ENCODE measurements at regions not wholly inside any gene's neighbourhood (a gene's known extent, or its start where the extent isn't known, plus 50 kb on each side); places are given as distances from the start of the nearest gene placed in this dataset.
A peak's percentile ranks its signal among the peaks of the same experiment; 100 is the strongest.

DNA sequence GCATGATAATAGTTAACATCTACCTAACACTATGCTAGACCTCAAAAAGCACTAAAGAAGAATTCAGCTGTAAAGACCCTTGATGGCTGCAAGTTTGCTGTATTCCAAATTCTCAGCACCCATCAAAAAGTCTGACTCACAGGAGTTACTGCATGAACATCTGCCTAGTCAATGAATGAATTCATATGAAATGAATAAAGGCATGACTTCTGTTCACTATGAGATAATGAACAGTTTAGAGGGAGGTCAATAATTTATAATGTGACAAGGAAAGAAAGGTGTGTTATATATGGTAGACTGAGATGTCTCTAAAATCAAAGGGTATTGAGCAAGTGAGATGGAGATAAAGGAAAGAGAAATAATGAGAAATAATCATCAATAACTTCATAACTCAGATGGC, 508.2 kb upstream of the TGFBR2 start:
- Histone ChIP-seq H3K27me3 (no peaks in the 10 kb centered on the region), H3K36me3 (no peaks in the 10 kb centered on the region), H3K9me3 (peaks cover 0 to 2% (median 0%) of the 10 kb centered on the region in 4 donors), H3K4me1 (peaks cover 0 to 37% (median 24%) of the 10 kb centered on the region in 4 donors), H3K4me3 (no peak overlapping the region), H3K27ac (no peak overlapping the region)
- TF ChIP-seq POLR2AphosphoS5 (IDR thresholded peaks at IDR 0.05) (no peak), POLR2A (IDR thresholded peaks at IDR 0.05) (no peak), EP300 (IDR thresholded peaks at IDR 0.05) (no peak)
- TF ChIP-seq, protein P1, sequence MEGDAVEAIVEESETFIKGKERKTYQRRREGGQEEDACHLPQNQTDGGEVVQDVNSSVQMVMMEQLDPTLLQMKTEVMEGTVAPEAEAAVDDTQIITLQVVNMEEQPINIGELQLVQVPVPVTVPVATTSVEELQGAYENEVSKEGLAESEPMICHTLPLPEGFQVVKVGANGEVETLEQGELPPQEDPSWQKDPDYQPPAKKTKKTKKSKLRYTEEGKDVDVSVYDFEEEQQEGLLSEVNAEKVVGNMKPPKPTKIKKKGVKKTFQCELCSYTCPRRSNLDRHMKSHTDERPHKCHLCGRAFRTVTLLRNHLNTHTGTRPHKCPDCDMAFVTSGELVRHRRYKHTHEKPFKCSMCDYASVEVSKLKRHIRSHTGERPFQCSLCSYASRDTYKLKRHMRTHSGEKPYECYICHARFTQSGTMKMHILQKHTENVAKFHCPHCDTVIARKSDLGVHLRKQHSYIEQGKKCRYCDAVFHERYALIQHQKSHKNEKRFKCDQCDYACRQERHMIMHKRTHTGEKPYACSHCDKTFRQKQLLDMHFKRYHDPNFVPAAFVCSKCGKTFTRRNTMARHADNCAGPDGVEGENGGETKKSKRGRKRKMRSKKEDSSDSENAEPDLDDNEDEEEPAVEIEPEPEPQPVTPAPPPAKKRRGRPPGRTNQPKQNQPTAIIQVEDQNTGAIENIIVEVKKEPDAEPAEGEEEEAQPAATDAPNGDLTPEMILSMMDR (IDR thresholded peaks at IDR 0.05), result no peak
- DNase-seq, result no peak
- intact Hi-C loops (cut with DNase I), result no loop called here

DNA sequence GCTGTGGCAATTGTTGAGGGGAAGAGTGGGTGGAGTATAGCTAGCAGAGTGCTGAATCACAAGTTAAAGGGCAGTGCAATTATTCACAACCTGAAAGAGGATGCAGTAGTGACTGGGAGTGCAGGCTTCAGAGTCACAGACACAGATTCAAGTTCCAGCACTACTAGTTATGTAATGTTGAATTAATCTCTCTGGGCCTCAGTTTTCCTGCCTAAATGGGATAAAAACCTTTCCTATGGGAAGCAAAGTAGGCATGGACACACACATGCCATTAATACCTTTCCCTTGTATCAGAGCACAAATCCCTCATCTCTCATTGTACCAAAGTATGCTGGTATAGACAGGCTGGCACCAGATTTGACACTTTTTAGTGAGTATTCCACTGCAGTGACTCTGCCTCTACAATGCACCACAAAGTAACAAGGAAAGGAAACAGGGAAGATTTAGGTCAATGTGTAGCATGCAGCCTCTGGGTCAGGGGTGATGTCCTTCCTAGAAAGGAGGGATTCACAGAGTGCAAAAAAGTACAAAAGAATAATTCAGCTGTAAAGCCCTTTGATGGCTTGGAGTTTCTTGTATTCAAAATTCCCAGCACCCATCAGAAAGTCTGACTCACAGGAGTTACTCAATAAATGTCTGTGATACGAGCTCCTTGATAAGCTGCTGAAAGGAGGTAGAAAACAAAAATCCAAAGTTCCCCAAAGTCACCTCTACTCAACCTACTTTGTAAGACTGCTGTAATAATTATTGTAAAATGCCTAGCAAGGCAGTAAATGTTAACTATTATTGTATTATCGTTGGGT, 507.5 kb upstream of the TGFBR2 start:
- Histone ChIP-seq H3K9me3 (peaks cover 0 to 2% (median 0%) of the 10 kb centered on the region in 4 donors), H3K36me3 (no peaks in the 10 kb centered on the region), H3K4me3 (no peak overlapping the region), H3K27me3 (no peaks in the 10 kb centered on the region), H3K27ac (no peak overlapping the region), H3K4me1 (peaks cover 0 to 37% (median 25%) of the 10 kb centered on the region in 4 donors)
- intact Hi-C loops (cut with DNase I), result no loop called here
- no peak for DNase-seq
- TF ChIP-seq POLR2AphosphoS5 (IDR thresholded peaks at IDR 0.05), result no peak
- TF ChIP-seq EP300 (IDR thresholded peaks at IDR 0.05), result no peak
- TF ChIP-seq, protein P1 (IDR thresholded peaks at IDR 0.05), result no peak
- TF ChIP-seq POLR2A (IDR thresholded peaks at IDR 0.05), result no peak
- 50 to 76% methylated on average over 2 of the region's 2 CpGs for WGBS, 2 donors

DNA sequence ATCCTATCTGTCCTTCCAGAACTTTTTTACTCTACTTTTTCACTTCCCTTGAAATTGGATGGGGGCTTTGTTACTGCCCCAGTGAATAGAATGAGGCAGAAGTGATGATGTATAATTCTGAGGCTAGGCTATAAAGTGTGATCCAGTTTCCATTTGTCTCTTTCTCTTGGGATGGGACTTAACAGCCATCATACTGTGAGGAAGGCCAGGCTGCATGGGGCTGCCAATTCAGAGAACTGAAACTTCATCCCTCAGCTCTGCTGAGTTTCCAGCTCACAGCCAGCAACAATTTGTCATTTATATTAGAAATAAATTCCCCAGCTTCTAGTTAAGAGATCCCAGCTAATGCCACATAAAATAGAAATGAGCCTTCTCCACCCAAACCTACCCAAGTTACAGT, 504.0 kb upstream of the TGFBR2 start:
- intact Hi-C loops (cut with DNase I), result no loop called here
- peaks cover 0 to 37% (median 25%) of the 10 kb centered on the region in 4 donors for H3K4me1 ChIP-seq
- no peak for TF ChIP-seq POLR2A (IDR thresholded peaks at IDR 0.05)
- TF ChIP-seq EP300 (IDR thresholded peaks at IDR 0.05), result no peak
- TF ChIP-seq POLR2AphosphoS5 (IDR thresholded peaks at IDR 0.05), result peak; percentile 31 to 75 (median 58)
- H3K9me3 ChIP-seq, result no peaks in the 10 kb centered on the region
- no peak overlapping the region for H3K4me3 ChIP-seq
- DNase-seq, result no peak
- no peaks in the 10 kb centered on the region for H3K36me3 ChIP-seq
- H3K27me3 ChIP-seq, result no peaks in the 10 kb centered on the region
- H3K27ac ChIP-seq, result peak overlapping the region in 2 of 4 donors; percentile 12 to 23

DNA sequence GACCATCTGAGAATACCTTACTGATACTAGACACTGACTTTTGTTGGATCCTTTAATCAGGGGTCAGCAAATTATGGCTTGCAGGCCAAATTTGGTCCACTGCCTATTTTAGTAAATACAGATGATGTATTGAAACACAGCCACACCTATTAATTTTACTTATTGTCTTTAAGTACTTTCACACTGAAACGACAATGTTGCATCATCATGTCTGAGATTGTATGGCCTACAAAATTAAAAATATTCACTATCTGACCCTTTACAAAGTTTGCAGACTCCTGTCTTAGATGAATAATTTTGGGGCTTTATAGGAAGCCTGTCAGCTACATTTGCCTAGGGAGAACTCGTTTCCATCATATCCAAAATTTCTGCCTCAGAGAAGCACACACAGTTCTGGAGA, 503.2 kb upstream of the TGFBR2 start:
- Histone ChIP-seq H3K4me1 (peaks cover 0 to 37% (median 25%) of the 10 kb centered on the region in 4 donors), H3K36me3 (no peaks in the 10 kb centered on the region), H3K9me3 (no peaks in the 10 kb centered on the region), H3K27ac (no peak overlapping the region), H3K4me3 (no peak overlapping the region), H3K27me3 (no peaks in the 10 kb centered on the region)
- 60 to 70% methylated on average over 2 of the region's 2 CpGs for WGBS, 2 donors
- no peak for DNase-seq
- no peak for TF ChIP-seq POLR2AphosphoS5 (IDR thresholded peaks at IDR 0.05)
- TF ChIP-seq, protein P1 (IDR thresholded peaks at IDR 0.05), result no peak
- TF ChIP-seq EP300 (IDR thresholded peaks at IDR 0.05), result no peak
- no peak for TF ChIP-seq POLR2A (IDR thresholded peaks at IDR 0.05)
- intact Hi-C loops (cut with DNase I), result no loop called here

DNA sequence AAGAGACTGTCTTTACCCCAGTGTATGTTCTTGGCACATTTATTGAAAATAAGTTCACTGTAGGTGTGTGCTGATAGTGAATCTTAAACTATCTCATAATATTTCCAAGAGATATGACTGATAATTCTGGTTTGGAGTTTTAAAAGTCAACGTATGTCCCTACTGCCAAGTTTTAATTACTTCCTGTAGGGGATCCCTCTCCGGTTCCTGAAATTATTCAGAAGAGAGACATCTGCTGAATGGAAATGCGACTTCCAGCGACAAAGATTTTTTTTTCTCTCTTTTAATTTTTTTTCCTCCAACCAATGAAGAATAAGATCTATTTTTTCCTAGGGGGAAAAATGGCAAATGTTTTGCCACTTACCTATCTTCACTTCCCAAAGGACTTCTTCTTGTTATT, 498.9 kb upstream of the TGFBR2 start:
- H3K27ac ChIP-seq, result no peak overlapping the region
- H3K36me3 ChIP-seq, result no peaks in the 10 kb centered on the region
- H3K9me3 ChIP-seq, result no peaks in the 10 kb centered on the region
- intact Hi-C loops (cut with DNase I), result no loop called here
- peaks cover 0 to 9% (median 6%) of the 10 kb centered on the region in 4 donors for H3K4me1 ChIP-seq
- WGBS, 2 donors, result 16 to 55% methylated on average over 4 of the region's 4 CpGs
- H3K27me3 ChIP-seq, result no peaks in the 10 kb centered on the region
- no peak overlapping the region for H3K4me3 ChIP-seq
- TF ChIP-seq, protein P1 (IDR thresholded peaks at IDR 0.05), result no peak
- TF ChIP-seq POLR2AphosphoS5 (IDR thresholded peaks at IDR 0.05) (no peak), POLR2A (IDR thresholded peaks at IDR 0.05) (no peak), EP300 (IDR thresholded peaks at IDR 0.05) (no peak)
- DNase-seq, result no peak

Data from sigmoid colon (tissue), 6 donors.